H9 (cell line): ENCODE measurements at regions not wholly inside any gene's neighbourhood (a gene's known extent, or its start where the extent isn't known, plus 50 kb on each side); places are given as distances from the start of the nearest gene placed in this dataset.

Source experiments
- DNase-seq: peaks from one replicate; pipeline ENCODE4 v3.0.0-alpha.2; 2017
- H2AFZ ChIP-seq: one replicate; pipeline ENCODE4 v1.6.1; 2013; ENCODE audit warnings: mild to moderate bottlenecking, low read length, control low read depth, moderate library complexity
- H2AK5ac ChIP-seq: 2 replicates; pipeline ENCODE4 v1.6.1; 2013; ENCODE audit warnings: low read length, control low read depth, mixed read lengths; ENCODE audit not compliant: insufficient read length
- H2BK120ac ChIP-seq: one replicate; pipeline ENCODE4 v1.6.1; 2013; ENCODE audit warnings: low read depth, mild to moderate bottlenecking, low read length, control low read depth, inconsistent platforms; ENCODE audit not compliant: poor library complexity, severe bottlenecking
- H2BK12ac ChIP-seq: 2 replicates; pipeline ENCODE4 v1.6.1; 2013; ENCODE audit warnings: low read length, control low read depth, mixed read lengths, low read depth; ENCODE audit not compliant: insufficient read length
- H2BK15ac ChIP-seq: 2 replicates; pipeline ENCODE4 v1.6.1; 2013; ENCODE audit warnings: low read depth, low read length, control low read depth
- H2BK20ac ChIP-seq: one replicate; pipeline ENCODE4 v1.6.1; 2013; ENCODE audit warnings: low read depth, mild to moderate bottlenecking, low read length, control low read depth, inconsistent platforms; ENCODE audit not compliant: poor library complexity, severe bottlenecking
- H2BK5ac ChIP-seq: 2 replicates; pipeline ENCODE4 v1.6.1; 2013; ENCODE audit warnings: low read length, control low read depth, mixed read lengths; ENCODE audit not compliant: insufficient read length
- H3K14ac ChIP-seq: 2 replicates; pipeline ENCODE4 v1.6.1; 2013; ENCODE audit warnings: low read length, control low read depth; ENCODE audit not compliant: insufficient read depth
- H3K18ac ChIP-seq: 2 replicates; pipeline ENCODE4 v1.6.1; 2013; ENCODE audit warnings: low read depth, mild to moderate bottlenecking, mixed read lengths, low read length, control low read depth; ENCODE audit not compliant: insufficient read length
- H3K23ac ChIP-seq: 2 replicates; pipeline ENCODE4 v1.6.1; 2013; ENCODE audit warnings: low read length, control low read depth, mixed read lengths, low read depth; ENCODE audit not compliant: insufficient read length
- H3K23me2 ChIP-seq: 2 replicates; pipeline ENCODE4 v1.6.1; 2013; ENCODE audit warnings: low read depth, mild to moderate bottlenecking, mixed read lengths, low read length, control low read depth; ENCODE audit not compliant: insufficient read length, poor library complexity, severe bottlenecking
- H3K27ac ChIP-seq: 2 replicates; pipeline ENCODE4 v1.5.1; 2013; ENCODE audit warnings: low read length, control low read depth, mixed read lengths, low read depth; ENCODE audit not compliant: insufficient read length
- H3K27me3 ChIP-seq: 2 replicates; pipeline ENCODE4 v1.6.1; 2013; ENCODE audit warnings: low read length, control low read depth, inconsistent platforms; ENCODE audit not compliant: insufficient read depth
- H3K4ac ChIP-seq: 2 replicates; pipeline ENCODE4 v1.6.1; 2013; ENCODE audit warnings: low read depth, mild to moderate bottlenecking, control low read depth, inconsistent platforms, low read length, moderate library complexity
- H3K4me1 ChIP-seq: 2 replicates; pipeline ENCODE4 v1.6.1; 2013; ENCODE audit warnings: low read length, control low read depth, inconsistent platforms; ENCODE audit not compliant: insufficient read depth
- H3K4me2 ChIP-seq: 2 replicates; pipeline ENCODE4 v1.6.1; 2013; ENCODE audit warnings: low read length, control low read depth, mixed read lengths; ENCODE audit not compliant: insufficient read length, insufficient read depth
- H3K56ac ChIP-seq: 2 replicates; pipeline ENCODE4 v1.6.1; 2013; ENCODE audit warnings: low read depth, mild to moderate bottlenecking, mixed read lengths, low read length, control low read depth; ENCODE audit not compliant: insufficient read length
- H3K79me1 ChIP-seq: 2 replicates; pipeline ENCODE4 v1.6.1; 2013; ENCODE audit warnings: low read depth, mild to moderate bottlenecking, moderate library complexity, low read length, control low read depth, inconsistent platforms; ENCODE audit not compliant: insufficient read depth, poor library complexity, severe bottlenecking
- H3K79me2 ChIP-seq: 2 replicates; pipeline ENCODE4 v1.6.1; 2013; ENCODE audit warnings: low read length, control low read depth, inconsistent platforms; ENCODE audit not compliant: insufficient read depth
- H3K9ac ChIP-seq: 2 replicates; pipeline ENCODE4 v1.6.1; 2013; ENCODE audit warnings: low read length, control low read depth, mixed read lengths; ENCODE audit not compliant: insufficient read length; ENCODE audit errors: extremely low read depth
- H3K9me3 ChIP-seq: one replicate; pipeline ENCODE4 v1.6.1; 2013; ENCODE audit warnings: low read depth, low read length, inconsistent platforms; ENCODE audit not compliant: control insufficient read depth
- H3T11ph ChIP-seq: one replicate; pipeline ENCODE4 v1.6.1; 2013; ENCODE audit warnings: mild to moderate bottlenecking, low read length, control low read depth, inconsistent platforms
- H4K20me1 ChIP-seq: one replicate; pipeline ENCODE4 v1.6.1; 2013; ENCODE audit not compliant: control insufficient read depth, insufficient read length, insufficient read depth
- H4K5ac ChIP-seq: 2 replicates; pipeline ENCODE4 v1.6.1; 2013; ENCODE audit warnings: low read depth, mild to moderate bottlenecking, mixed read lengths, low read length, control low read depth; ENCODE audit not compliant: insufficient read length
- H4K8ac ChIP-seq: replicated peaks from 2 replicates; pipeline ENCODE4 v1.6.1; 2013; ENCODE audit warnings: low read length, control low read depth, mixed read lengths, low read depth; ENCODE audit not compliant: insufficient read length
- H4K91ac ChIP-seq: 2 replicates; pipeline ENCODE4 v1.6.1; 2013; ENCODE audit warnings: low read depth, mild to moderate bottlenecking, moderate library complexity, mixed read lengths, low read length, control low read depth; ENCODE audit not compliant: insufficient read length
- H3K27ac Mint-ChIP-seq, 3 experiments: 2 replicates in 2 of 3; 3 replicates in 1 of 3; pipeline ENCODE4 v1.8.0; 2020 to 2021; ENCODE audit warnings: mixed read lengths in 3 of 3, mild to moderate bottlenecking in 1 of 3, moderate library complexity in 1 of 3
- H3K27me3 Mint-ChIP-seq: 2 replicates; pipeline ENCODE4 v1.8.0; 2021; ENCODE audit warnings: low read depth, mild to moderate bottlenecking, moderate library complexity, mixed read lengths
- H3K36me3 Mint-ChIP-seq, 3 experiments: 2 replicates in 2 of 3; 3 replicates in 1 of 3; pipeline ENCODE4 v1.8.0; 2020 to 2021; ENCODE audit warnings: low read depth in 3 of 3, mixed read lengths in 3 of 3; ENCODE audit not compliant: insufficient read depth in 1 of 3
- H3K4me1 Mint-ChIP-seq, 2 experiments: 2 replicates each; pipeline ENCODE4 v1.8.0; 2020; ENCODE audit warnings: mixed read lengths in 2 of 2
- H3K4me3 Mint-ChIP-seq, 2 experiments: 2 replicates in 1 of 2; 3 replicates in 1 of 2; pipeline ENCODE4 v1.8.0; 2020 to 2021; ENCODE audit warnings: mild to moderate bottlenecking in 2 of 2, mixed read lengths in 2 of 2, moderate library complexity in 1 of 2
- H3K9me3 Mint-ChIP-seq, 2 experiments: 2 replicates in 1 of 2; 3 replicates in 1 of 2; pipeline ENCODE4 v1.8.0; 2020; ENCODE audit warnings: mild to moderate bottlenecking in 2 of 2, mixed read lengths in 2 of 2, moderate library complexity in 1 of 2
- WGBS: extraction: QIAGEN DNeasy Blood & Tissue Kit; methylation state at CpG from one replicate; pipeline ENCODE4 v1.1.7; 2013; ENCODE audit warnings: missing lambda C conversion rate, low lambda C conversion rate, mixed read lengths; ENCODE audit not compliant: insufficient read length; ENCODE audit errors: extremely low coverage; 5-methylcytosine and 5-hydroxymethylcytosine counted together
- TF ChIP-seq, protein P1 (sequence below): fragments of 200-600 bp; sonication (generic); conservative IDR thresholded peaks from 3 replicates; pipeline ENCODE4 v1.8.0; 2021; ENCODE audit warnings: antibody characterized with exemption, mild to moderate bottlenecking

GRCh38 chr12:102682366-102683289, 202.3 kb upstream of the IGF1 start:
- H4K8ac ChIP-seq = no peak overlapping the region
- no peak for DNase-seq
- Mint-ChIP-seq H3K27me3 (no peaks in the 10 kb centered on the region), H3K27ac (no peak overlapping the region), H3K4me1 (peaks cover 5 to 15% of the 10 kb centered on the region in 2 experiments; a peak in 3 of 4 replicates), H3K36me3 (peaks cover 0 to 5% (median 1%) of the 10 kb centered on the region in 3 experiments; a peak in 1 of 7 replicates), H3K9me3 (peaks cover 3 to 4% of the 10 kb centered on the region in 2 experiments; a peak in 2 of 5 replicates), H3K4me3 (no peak overlapping the region)
- no peak overlapping the region for H4K91ac ChIP-seq
- no peak overlapping the region for H2BK120ac ChIP-seq
- H3K14ac ChIP-seq = no peak overlapping the region
- H3K79me1 ChIP-seq = no peaks in the 10 kb centered on the region
- H3K23me2 ChIP-seq = no peaks in the 10 kb centered on the region
- no peak overlapping the region for H3K4me2 ChIP-seq
- H3K23ac ChIP-seq = no peak overlapping the region
- H3K9ac ChIP-seq = no peak overlapping the region
- no peaks in the 10 kb centered on the region for H3K27me3 ChIP-seq
- H3K9me3 ChIP-seq = no peaks in the 10 kb centered on the region
- TF ChIP-seq, protein P1, sequence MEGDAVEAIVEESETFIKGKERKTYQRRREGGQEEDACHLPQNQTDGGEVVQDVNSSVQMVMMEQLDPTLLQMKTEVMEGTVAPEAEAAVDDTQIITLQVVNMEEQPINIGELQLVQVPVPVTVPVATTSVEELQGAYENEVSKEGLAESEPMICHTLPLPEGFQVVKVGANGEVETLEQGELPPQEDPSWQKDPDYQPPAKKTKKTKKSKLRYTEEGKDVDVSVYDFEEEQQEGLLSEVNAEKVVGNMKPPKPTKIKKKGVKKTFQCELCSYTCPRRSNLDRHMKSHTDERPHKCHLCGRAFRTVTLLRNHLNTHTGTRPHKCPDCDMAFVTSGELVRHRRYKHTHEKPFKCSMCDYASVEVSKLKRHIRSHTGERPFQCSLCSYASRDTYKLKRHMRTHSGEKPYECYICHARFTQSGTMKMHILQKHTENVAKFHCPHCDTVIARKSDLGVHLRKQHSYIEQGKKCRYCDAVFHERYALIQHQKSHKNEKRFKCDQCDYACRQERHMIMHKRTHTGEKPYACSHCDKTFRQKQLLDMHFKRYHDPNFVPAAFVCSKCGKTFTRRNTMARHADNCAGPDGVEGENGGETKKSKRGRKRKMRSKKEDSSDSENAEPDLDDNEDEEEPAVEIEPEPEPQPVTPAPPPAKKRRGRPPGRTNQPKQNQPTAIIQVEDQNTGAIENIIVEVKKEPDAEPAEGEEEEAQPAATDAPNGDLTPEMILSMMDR = no peak
- no peak overlapping the region for H2BK20ac ChIP-seq
- H2AFZ ChIP-seq = no peak overlapping the region
- H2AK5ac ChIP-seq = no peak overlapping the region
- H2BK5ac ChIP-seq = no peak overlapping the region
- no peak overlapping the region for H3K27ac ChIP-seq
- no peak overlapping the region for H3K56ac ChIP-seq
- no peaks in the 10 kb centered on the region for H4K20me1 ChIP-seq
- no CpG with 5 or more reads among the region's 2 CpGs for WGBS
- H3K4me1 ChIP-seq = no peaks in the 10 kb centered on the region
- no peak overlapping the region for H3K18ac ChIP-seq
- H3K79me2 ChIP-seq = no peaks in the 10 kb centered on the region
- no peak overlapping the region for H4K5ac ChIP-seq
- no peak overlapping the region for H3T11ph ChIP-seq
- H2BK15ac ChIP-seq = no peak overlapping the region
- H2BK12ac ChIP-seq = no peak overlapping the region
- no peak overlapping the region for H3K4ac ChIP-seq
